Activated CD4-positive, alpha-beta T cell treated with anti-CD3 and anti-CD28 coated beads, Interleukin-10, Interleukin-2, amounts not matched to agents 100 ng/mL and 50 ng/mL, durations not matched to agents 16 hours and 8 hours (primary cell): ENCODE measurements at regions not wholly inside any gene's neighbourhood (a gene's known extent, or its start where the extent isn't known, plus 50 kb on each side); places are given as distances from the start of the nearest gene placed in this dataset.
"Not testable (repeated sequence)": the region's sequence is repeated elsewhere in the genome, so short reads cannot be mapped to it uniquely, and the experiment has no call there.

ENCODE experiments used
- DNase-seq: peaks from one replicate; pipeline ENCODE4 v3.0.0-alpha.2; 2020

GRCh38 chr20:48350313-48350988, 477.3 kb downstream of the PREX1 start:
- peak; percentile 7 for DNase-seq

- no peak for DNase-seq
Measured at GRCh38 chr20:48349656-48350055, 478.1 kb downstream of the PREX1 start.

GRCh38 chr20:48348022-48348421, 479.8 kb downstream of the PREX1 start:
- no peak for DNase-seq

- no peak for DNase-seq
Measured at GRCh38 chr20:48342822-48343513, 484.8 kb downstream of the PREX1 start.

- no peak for DNase-seq
Measured at GRCh38 chr20:48340883-48341281, 486.9 kb downstream of the PREX1 start.

- DNase-seq: peak; percentile 23
Measured at GRCh38 chr20:48339986-48340882, 487.6 kb downstream of the PREX1 start.

GRCh38 chr20:48339190-48339985, 488.4 kb downstream of the PREX1 start:
- DNase-seq: no peak

GRCh38 chr20:48338717-48339116, 489.1 kb downstream of the PREX1 start:
- DNase-seq: no peak

GRCh38 chr20:48336597-48336996, 491.2 kb downstream of the PREX1 start:
- no peak for DNase-seq

- no peak for DNase-seq
Measured at GRCh38 chr20:48335308-48336050, 492.3 kb downstream of the PREX1 start.

- DNase-seq: no peak
Measured at GRCh38 chr20:48333707-48334106, 494.1 kb downstream of the PREX1 start.

- no peak for DNase-seq
Measured at GRCh38 chr20:48332555-48332954, 495.2 kb downstream of the PREX1 start.

GRCh38 chr20:48331518-48332286, 496.1 kb downstream of the PREX1 start:
- DNase-seq: no peak

- no peak for DNase-seq
Measured at GRCh38 chr20:48329676-48330664, 497.8 kb downstream of the PREX1 start.

GRCh38 chr20:48329031-48329615, 498.7 kb downstream of the PREX1 start:
- DNase-seq: no peak

- not testable (repeated sequence) for DNase-seq
Measured at GRCh38 chr20:48327848-48328247, 500.0 kb downstream of the PREX1 start.

- DNase-seq: no peak
Measured at GRCh38 chr20:48326868-48327267, 500.9 kb downstream of the PREX1 start.

- DNase-seq: no peak
Measured at GRCh38 chr20:48326434-48326691, 501.4 kb downstream of the PREX1 start.

- DNase-seq: no peak
Measured at GRCh38 chr20:48325656-48326433, 502.0 kb downstream of the PREX1 start.
